GM18520 (cell line): ENCODE measurements at regions not wholly inside any gene's neighbourhood (a gene's known extent, or its start where the extent isn't known, plus 50 kb on each side); places are given as distances from the start of the nearest gene placed in this dataset.
"Not testable (repeated sequence)": the region's sequence is repeated elsewhere in the genome, so short reads cannot be mapped to it uniquely, and the experiment has no call there.

Experiments used
- ATAC-seq: cut with Tn5 transposase; IDR thresholded peaks from one replicate; pipeline ENCODE4 v1.9.1; 2021; ENCODE audit not compliant: unreplicated experiment

GRCh38 chr14:83838226-83838625, 1691.7 kb upstream of the FLRT2 start:
- no peak for ATAC-seq

- ATAC-seq: no peak
Measured at GRCh38 chr14:83842547-83842946, 1687.4 kb upstream of the FLRT2 start.

- no peak for ATAC-seq
Measured at GRCh38 chr14:83847102-83847501, 1682.8 kb upstream of the FLRT2 start.

- no peak for ATAC-seq
Measured at GRCh38 chr14:83850092-83850491, 1679.9 kb upstream of the FLRT2 start.

GRCh38 chr14:83856334-83856733, 1673.6 kb upstream of the FLRT2 start:
- no peak for ATAC-seq

GRCh38 chr14:83860631-83861155, 1669.3 kb upstream of the FLRT2 start:
- no peak for ATAC-seq

- ATAC-seq: no peak
Measured at GRCh38 chr14:83863042-83863774, 1666.7 kb upstream of the FLRT2 start.

GRCh38 chr14:83864106-83864505, 1665.8 kb upstream of the FLRT2 start:
- ATAC-seq: no peak

- no peak for ATAC-seq
Measured at GRCh38 chr14:83867566-83868225, 1662.2 kb upstream of the FLRT2 start.

GRCh38 chr14:83870546-83871270, 1659.2 kb upstream of the FLRT2 start:
- no peak for ATAC-seq

GRCh38 chr14:83873669-83874068, 1656.3 kb upstream of the FLRT2 start:
- no peak for ATAC-seq

- no peak for ATAC-seq
Measured at GRCh38 chr14:83874662-83875061, 1655.3 kb upstream of the FLRT2 start.

- no peak for ATAC-seq
Measured at GRCh38 chr14:83883732-83884131, 1646.2 kb upstream of the FLRT2 start.

GRCh38 chr14:83885837-83886293, 1644.1 kb upstream of the FLRT2 start:
- ATAC-seq: no peak

GRCh38 chr14:83887866-83888265, 1642.1 kb upstream of the FLRT2 start:
- no peak for ATAC-seq

GRCh38 chr14:83893447-83893846, 1636.5 kb upstream of the FLRT2 start:
- ATAC-seq: no peak

- no peak for ATAC-seq
Measured at GRCh38 chr14:83894568-83894967, 1635.4 kb upstream of the FLRT2 start.

GRCh38 chr14:83898558-83898957, 1631.4 kb upstream of the FLRT2 start:
- not testable (repeated sequence) for ATAC-seq

- ATAC-seq: no peak
Measured at GRCh38 chr14:83899706-83900105, 1630.2 kb upstream of the FLRT2 start.

- ATAC-seq: no peak
Measured at GRCh38 chr14:83905157-83905556, 1624.8 kb upstream of the FLRT2 start.

- no peak for ATAC-seq
Measured at GRCh38 chr14:83908419-83908818, 1621.5 kb upstream of the FLRT2 start.

GRCh38 chr14:83909507-83909906, 1620.4 kb upstream of the FLRT2 start:
- no peak for ATAC-seq
